Cardiac septum (tissue), 1 donor: ENCODE measurements at regions not wholly inside any gene's neighbourhood (a gene's known extent, or its start where the extent isn't known, plus 50 kb on each side); places are given as distances from the start of the nearest gene placed in this dataset.

Source experiments
- DNase-seq: peaks from one replicate; pipeline ENCODE4 v3.0.0-alpha.2; 2020; ENCODE audit warnings: low spot score
- intact Hi-C: fragments of 100-400 bp; cut with DNase I; formaldehyde crosslinking; loops from one replicate; pipeline ENCODE4 v1.14.0; 2022
- donor health status: DM: no; HTN: no; CAD: no.

DNA sequence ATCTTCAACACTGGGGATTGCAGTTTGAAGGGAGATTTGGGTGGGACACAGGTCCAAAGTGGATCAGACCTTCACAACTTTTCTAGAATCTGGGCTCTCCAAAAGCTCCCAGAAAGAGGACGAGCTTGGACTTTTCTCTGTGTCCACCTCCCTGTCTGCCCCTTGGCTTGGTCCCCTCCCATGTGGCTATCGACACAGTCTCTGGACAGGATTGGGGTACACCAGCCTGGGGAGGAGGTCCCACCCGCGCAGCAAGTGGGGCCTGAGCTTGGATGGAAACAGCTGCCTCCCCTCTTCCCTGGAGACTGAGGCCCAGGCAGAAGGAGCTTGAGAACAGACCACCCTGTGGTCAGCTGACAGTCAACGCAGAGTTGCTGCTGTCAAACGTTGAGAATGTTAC is 84.6 kb upstream of the FCN1 start:
- DNase-seq, result peak; percentile 24
- intact Hi-C loops, result no loop called here

DNA sequence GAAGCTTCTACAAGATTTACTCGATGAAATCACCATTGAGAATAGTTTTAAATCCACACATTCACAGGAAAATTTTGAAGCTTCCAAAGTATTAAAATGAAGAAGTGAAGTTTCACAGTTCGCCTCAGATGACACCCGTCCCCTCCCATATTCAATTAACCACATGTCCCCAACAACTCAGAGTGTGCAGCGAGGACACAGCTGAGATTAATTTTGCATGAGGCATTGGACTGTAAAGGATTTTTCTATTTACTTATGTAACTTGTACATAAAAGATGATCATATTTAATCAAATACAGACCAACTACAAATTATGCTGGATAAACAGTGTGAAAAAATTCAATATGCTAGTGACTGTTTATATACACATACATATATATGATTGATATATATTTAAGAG is 84.7 kb upstream of the OLFM1 start:
- intact Hi-C loops, result no loop called here
- DNase-seq, result peak; percentile 10

DNA sequence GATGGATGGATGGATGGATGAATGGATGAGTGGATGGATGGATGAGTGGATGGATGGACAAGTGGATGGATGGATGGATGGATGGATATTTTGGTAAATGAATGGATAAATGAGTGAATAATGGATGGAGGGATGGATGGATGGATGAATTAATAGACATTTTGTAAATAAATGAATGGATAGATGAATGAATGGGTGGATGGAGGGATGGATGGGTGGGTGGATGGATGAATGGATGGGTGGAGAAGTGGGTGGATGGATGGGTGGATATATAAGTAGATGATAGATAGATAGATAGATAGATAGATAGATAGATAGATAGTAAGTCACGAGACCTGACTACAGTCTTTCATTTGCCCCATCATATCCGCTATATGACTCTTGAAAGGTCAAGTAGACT is 82.7 kb upstream of the OLFM1 start:
- DNase-seq, result no peak
- intact Hi-C loops, result no loop called here

DNA sequence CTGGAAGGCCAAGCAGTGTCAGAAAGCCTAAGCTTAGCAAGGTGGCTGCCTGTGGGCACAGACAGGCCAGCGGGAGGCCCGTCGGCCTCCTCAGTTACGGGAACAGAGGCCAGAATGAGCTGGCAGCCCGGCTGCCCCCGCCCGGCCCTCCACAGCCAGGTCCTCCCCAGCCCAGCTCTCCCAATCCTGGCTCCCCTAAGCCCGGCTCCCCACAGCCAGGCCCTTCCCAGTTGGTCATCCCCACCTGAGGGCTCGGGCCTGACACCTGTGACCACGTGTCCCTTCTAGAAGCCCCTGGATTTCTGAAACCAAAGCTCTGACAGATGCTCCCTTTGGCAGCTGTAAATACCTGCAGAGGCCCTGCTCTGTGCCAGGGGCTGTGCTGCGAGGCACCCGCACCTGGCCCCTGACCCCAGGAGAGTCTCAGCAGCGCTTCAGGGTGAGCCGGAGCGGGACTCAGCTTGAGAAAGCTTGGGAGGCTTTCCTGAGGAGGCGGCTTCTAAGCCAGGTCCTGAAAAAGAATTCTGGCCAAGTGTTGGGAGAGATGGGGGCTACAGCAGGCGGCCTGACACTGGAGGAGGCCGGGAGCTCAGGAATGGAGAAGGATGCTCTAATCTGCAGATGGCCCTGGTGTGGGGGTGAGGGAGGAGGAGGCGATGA is 80.4 kb upstream of the OLFM1 start:
- DNase-seq, result peak; percentile 66

DNA sequence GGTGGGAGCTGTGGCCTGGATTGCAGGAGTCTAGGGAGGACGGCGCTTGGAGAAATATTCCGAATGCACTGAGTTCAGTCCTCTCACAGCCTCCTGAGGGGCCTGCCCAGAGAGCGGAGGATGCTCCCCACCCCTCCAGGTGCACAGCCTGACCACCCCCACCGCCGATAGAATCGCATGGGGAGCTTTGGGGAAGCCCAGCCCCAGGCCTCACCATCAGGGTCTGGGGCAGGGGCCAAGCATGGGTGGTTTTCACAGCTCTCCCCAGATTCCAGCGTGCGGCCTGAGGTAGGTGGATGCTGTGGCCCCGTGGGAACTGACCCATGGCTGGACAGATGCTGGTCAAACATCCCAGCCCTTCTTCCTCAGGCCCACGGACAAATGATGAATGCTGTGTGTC is 79.9 kb upstream of the OLFM1 start:
- intact Hi-C loops, result no loop called here
- peak; percentile 33 for DNase-seq

More for the DNA sequence above, 80.4 kb upstream of the OLFM1 start:
- intact Hi-C loops, result no loop called here

DNA sequence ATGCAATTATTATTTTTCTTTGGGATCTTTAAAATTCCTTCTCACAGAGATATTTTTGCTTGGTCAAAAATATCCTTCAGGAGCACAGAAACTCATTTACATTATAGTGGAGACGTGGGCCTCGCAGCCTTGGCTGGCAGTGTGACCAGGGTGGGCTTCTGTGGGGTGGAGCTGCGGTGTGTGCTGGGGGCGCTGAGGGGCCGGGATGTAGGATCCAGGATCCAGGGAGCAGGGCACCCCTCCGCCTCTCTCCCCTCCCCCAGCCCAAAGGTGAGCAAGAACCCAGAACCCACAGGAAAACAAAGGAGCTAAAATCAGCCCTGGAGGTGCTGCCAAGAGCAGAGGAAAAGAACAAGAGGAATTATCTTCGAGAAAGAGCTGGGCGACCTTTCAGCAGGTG is 79.1 kb upstream of the OLFM1 start:
- intact Hi-C loops, result no loop called here
- peak; percentile 20 for DNase-seq

DNA sequence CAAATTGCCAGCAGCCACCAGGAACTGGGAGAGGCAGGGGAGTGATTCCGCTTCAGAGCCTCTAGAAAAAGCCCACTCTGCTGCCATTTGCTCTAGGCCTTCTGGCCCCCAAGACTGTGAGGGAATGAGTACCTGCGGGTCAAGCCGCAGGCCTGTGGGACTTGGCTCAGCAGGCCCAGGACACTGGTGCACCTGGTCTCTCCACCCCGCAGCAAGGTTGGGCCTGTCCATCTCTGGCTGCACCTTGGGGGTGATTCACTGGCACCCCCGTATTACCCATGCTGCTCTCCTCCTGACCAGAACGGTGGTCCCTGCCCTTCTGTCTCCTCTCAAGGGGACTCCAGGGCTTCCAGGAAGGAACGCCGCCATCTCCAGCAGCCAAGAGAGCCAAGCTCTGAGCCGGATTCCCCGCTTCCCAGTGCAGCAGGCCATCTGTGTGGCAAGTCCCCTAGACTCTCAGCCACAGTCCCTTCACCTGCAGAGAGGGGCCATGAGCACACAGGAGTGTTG is 78.4 kb upstream of the OLFM1 start:
- DNase-seq, result peak; percentile 36
- intact Hi-C loops, result no loop called here

DNA sequence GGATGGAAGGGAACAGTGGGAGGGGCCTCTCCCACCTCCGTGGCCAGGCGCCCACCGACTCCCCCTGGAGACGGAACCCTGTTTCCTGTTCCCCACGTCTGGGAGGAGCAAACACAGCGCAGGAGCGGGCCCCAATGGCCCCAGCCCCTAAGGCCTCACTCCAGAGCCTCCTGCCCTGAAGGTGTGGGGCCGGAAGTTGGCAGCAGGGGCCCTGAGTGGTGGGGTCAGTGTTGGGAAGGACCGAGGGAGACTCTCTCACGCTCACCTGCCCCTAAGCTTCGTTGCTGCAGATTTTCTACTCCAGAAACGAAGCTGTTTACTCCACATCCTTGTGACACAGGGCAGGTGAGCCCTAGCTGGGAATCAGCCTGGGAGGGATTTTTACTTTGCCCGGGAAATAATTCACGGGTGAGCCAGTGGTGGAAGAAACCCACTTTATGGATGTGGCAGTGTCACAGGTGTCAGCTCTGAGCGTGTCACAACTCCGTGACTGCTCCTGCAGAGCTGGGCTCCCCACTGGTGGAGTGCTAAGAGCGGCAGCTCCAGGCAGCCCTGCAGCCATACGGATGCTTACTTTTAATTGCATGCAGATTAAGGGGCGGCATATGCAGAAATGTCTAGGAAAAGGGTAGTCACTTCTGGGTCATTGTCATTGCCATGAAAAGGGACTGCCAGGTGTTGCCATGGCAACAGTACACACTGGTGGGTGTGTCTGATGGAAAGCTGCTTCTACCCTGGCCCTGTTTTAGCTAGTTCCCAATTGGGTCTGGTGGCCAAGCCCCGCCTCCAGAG is 77.5 kb upstream of the OLFM1 start:
- intact Hi-C loops, result no loop called here
- peak; percentile 67 for DNase-seq

DNA sequence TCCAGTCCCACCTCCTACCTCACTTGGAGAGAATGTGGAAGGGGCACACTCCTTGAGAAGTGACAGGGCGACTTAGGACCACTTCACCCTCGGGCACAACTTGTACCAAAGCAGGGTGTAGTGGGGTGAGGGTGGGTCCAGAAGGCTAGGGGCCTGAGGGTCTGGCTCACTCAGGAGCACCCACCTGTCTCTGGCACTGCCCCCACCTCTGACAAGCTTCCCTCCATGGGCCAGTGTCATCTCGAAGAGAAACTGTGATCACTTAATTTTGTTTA is 76.9 kb upstream of the OLFM1 start:
- intact Hi-C loops, result no loop called here
- DNase-seq, result no peak

DNA sequence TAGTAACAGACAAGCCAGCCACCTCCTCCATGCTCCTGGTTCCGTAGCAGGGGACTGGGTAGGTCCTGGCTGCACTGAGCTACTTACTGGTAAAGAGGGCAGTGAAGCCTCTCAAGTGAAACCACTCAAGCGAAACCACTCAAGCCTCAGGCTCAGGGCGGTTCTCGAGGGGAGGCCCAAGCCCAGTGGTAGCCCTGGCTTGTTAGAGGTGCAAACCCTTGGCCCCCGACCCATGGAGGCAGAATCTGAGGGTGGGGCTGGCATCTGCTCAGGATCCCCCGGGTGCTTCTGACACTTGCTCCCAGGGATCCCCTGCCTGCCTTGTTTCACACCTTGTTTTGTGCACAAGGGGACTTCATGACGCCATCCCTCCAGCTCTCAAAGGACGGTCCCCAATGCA is 76.5 kb upstream of the OLFM1 start:
- intact Hi-C loops, result no loop called here
- peak; percentile 70 for DNase-seq

DNA sequence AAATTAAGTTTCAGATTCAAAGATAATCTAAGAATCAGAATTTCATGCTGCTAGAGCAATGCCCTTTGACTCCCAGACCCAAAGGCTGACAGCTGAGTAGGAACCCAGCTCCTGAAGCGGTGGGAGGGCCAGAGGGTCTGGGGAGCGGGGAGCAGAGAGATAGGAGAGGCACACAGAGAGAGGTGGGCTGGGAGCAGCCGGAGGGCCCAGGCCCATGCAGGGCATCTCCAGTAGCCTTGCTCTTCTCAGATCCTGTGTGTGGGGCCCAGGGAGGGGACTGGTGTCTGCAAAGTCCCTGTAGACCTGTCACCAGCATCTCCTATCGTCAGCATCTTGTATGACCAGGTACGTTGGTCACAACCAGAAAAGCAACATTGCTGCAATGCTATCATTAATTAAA is 75.3 kb upstream of the OLFM1 start:
- DNase-seq, result no peak
- intact Hi-C loops, result no loop called here

DNA sequence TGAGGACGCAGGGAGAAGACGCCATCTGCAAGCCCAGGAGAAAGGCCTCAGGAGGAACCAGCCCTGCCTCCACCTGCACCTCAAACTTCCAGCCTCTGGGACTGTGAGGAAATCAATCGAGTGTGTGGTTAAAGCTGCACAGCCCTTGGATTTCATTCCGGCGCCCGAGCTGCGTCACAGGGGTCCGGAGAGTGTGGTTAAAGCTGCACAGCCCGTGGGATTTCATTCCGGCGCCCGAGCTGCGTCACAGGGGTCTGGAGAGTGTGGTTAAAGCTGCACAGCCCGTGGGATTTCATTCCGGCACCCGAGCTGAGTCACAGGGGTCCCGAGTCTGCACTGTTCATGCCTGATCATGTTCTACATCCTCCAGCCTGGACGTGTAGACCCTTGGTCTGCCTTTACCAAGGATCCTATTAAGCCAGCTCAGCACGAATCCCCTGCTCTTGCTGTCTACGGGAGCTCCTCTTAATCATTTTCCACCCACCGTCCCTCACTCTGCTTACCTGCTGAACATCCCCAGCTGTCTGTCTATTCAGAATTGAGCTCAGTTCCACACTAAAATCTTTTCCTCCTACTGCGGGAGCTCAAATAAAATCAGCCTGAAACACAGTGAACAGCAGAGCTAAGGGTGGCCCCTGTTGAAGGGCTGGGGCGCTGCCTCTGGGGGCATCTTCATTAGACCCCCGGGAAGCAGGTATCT is 73.0 kb upstream of the OLFM1 start:
- DNase-seq, result no peak

DNA sequence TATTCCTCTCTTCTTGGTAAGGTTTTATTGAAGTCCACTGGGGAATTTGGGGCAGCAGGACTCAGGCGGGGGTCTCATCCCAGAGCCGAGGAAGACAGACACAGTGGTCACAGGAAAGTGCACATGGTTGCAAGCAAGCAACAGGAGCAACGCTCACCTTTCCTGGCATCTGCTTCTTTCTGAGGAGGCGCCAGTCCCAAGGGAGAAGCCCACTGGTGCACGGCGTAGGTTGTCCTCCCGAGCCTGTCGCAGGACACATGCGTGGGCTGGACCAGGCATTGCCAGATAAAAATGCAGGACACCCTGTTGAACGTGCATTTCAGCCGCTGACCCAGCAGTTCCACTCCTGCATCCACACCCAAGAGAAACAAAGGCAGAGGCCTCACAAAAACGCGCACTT is 72.4 kb upstream of the OLFM1 start:
- no peak for DNase-seq
- intact Hi-C loops, result no loop called here

More for the DNA sequence above, 73.0 kb upstream of the OLFM1 start:
- intact Hi-C loops, result no loop called here

DNA sequence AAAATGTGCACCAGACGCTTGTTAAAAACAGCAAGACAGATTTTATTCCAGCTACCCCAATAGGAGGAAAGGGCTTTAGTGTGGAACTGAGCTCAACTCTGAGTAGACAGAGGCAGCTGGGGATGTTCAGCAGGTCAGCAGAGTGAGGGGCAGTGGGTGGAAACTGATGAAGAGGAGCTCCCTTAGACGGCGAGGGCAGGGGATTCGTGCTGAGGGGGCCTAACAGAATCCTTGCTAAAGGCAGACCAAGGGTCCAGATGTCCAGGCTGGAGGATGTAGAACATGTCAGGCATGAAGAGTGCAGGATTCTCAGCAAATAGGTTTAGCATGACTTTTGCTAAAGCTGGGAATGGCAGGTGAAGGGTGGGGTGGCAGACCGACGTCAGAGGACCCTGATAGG is 71.9 kb upstream of the OLFM1 start:
- no peak for DNase-seq
- intact Hi-C loops, result no loop called here

DNA sequence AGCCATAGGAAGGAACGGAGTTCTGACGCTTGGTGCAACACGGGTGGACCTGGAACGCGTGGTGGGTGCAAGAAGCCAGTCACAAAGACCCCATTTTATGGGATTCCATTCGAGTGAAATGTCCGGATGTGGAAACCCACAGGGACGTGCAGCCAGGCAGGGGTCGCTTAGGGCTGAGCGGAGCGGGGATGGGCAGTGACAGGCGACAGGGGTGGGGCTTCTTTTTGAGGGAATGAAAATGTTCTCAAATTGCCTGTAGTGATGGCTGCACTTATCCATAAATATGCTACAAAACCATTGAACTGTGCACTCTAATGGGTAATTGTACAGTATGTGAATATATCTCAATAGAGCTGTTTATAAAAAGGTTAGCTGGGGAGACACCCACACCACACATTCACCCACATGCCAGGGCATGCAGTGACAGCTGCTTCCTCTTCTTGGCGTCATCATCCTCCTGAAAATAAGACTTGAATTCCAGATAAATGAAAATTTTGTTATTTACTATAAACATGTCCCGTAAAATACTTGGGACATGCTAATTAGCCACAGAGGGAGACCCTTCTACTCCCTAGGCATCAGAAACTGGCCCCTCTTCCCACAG is 71.3 kb upstream of the OLFM1 start:
- no peak for DNase-seq
- intact Hi-C loops, result no loop called here

DNA sequence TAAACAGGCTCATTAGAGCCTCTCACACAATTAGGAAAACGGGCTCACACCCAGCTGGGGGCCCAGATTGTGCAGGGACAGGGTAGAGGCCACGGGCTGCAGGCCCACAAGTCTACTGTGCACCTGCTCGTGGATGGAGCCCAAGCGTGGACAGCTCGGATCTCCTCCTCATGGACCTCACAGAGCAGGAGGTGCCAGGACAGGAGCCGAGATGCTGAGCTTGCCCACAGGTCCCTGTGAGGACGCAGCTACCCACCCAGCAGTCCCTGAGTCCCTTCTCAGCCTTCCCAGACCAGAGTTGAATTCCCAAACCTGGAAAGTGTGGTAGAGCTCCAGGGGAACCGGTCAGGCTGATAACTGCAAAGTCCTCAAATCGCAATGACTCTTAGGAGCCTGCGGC is 70.6 kb upstream of the OLFM1 start:
- peak; percentile 36 for DNase-seq
- intact Hi-C loops, result no loop called here

DNA sequence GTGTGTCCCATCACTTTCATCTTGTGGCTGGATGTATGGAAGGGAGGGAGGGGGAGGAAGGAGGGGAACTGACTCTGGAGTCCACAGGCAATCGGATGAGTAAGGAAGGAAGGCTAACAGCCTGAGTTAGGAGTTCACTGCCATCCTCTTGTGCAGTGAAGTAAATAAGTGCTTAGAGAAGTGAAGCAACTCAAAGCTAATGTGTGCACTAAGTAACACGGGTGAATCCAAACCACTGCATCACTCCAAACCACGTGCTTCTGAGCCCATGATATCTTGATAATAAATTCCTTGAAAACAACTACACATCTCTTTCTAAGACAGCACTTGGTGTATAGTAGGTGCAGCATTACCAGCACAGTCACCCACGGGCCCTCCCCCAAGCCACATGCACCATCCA is 69.6 kb upstream of the OLFM1 start:
- no peak for DNase-seq
- intact Hi-C loops, result no loop called here

DNA sequence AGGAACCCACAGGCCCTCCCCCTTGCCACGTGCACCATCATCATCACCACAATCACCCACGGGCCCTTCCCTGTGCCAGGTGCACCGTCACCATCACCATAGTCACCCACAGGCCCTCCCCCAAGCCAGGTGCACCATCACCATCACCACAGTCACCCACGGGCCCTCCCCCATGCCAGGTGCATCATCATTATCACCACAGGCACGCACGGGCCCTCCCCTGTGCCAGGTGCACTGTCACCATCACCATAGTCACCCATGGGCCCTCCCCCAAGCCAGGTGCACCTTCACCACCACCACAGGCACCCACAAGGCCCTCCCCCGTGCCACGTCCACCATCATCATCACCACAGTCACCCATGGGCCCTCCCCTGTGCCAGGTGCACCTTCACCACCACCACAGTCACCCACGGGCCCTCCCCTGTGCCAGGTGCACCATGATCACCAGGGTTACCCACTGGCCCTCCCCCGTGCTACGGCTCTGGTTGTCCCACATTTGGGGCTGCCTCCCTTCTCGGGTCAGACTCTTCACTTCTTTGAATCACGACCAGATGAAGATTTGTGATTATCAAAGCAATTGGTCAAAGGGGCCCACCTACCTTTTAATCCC is 69.1 kb upstream of the OLFM1 start:
- intact Hi-C loops, result no loop called here
- peak; percentile 65 for DNase-seq

DNA sequence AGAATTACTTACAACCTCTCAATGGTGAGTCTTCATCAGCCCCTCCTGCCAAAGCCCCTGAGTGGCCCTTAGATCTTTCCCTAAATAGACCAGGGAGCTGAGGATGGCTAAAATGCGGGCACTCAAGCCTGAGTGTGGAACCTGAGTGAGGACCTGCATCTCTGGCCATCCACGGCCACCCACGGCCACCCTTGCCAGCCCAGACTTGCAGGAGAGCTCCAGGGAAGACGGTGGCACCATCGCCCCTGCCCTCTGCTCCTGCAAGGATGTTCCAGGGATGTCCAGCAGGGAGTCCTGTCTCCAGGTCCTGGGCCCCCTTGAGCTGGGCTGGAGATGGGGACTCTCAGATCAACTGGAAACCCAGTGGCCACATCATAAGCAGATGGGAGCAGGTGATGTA is 68.2 kb upstream of the OLFM1 start:
- DNase-seq, result peak; percentile 63
- intact Hi-C loops, result no loop called here
